ENCODE measurements at regions not wholly inside any gene's neighbourhood (a gene's known extent, or its start where the extent isn't known, plus 50 kb on each side); places are given as distances from the start of the nearest gene placed in this dataset.

DNA sequence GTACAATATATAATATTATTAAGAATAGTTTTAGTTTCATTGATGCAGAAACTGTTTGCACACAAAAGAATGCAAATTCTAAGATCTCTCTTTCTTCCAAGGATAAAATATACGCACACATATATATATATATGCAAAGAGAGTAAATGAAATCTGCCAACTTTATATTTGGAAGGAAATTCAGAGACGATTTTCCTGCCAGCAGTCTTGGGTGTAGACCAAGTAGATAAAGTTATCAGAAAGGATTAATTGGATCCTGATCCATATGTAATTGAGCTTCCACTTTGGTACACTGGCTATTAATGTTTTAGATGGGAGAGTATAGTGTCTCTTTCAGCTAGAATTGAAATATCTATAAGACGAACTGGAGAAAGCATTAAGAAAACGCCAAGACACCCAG lies 295.4 kb upstream of the IL12A start:
- Mint-ChIP-seq H3K36me3 (no peaks in the 10 kb centered on the region), H3K27ac (no peak overlapping the region), H3K4me1 (ENCODE audit: unreplicated experiment) (no peaks in the 10 kb centered on the region), H3K27me3 (peaks cover 8% of the 10 kb centered on the region), H3K4me3 (no peak overlapping the region), H3K9me3 (peaks cover 6% of the 10 kb centered on the region)
- DNase-seq (ENCODE audit: extremely low spot score, unreplicated experiment) = no peak
- TF ChIP-seq, protein P1, sequence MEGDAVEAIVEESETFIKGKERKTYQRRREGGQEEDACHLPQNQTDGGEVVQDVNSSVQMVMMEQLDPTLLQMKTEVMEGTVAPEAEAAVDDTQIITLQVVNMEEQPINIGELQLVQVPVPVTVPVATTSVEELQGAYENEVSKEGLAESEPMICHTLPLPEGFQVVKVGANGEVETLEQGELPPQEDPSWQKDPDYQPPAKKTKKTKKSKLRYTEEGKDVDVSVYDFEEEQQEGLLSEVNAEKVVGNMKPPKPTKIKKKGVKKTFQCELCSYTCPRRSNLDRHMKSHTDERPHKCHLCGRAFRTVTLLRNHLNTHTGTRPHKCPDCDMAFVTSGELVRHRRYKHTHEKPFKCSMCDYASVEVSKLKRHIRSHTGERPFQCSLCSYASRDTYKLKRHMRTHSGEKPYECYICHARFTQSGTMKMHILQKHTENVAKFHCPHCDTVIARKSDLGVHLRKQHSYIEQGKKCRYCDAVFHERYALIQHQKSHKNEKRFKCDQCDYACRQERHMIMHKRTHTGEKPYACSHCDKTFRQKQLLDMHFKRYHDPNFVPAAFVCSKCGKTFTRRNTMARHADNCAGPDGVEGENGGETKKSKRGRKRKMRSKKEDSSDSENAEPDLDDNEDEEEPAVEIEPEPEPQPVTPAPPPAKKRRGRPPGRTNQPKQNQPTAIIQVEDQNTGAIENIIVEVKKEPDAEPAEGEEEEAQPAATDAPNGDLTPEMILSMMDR (conservative IDR thresholded peaks at IDR 0.05) = no peak

DNA sequence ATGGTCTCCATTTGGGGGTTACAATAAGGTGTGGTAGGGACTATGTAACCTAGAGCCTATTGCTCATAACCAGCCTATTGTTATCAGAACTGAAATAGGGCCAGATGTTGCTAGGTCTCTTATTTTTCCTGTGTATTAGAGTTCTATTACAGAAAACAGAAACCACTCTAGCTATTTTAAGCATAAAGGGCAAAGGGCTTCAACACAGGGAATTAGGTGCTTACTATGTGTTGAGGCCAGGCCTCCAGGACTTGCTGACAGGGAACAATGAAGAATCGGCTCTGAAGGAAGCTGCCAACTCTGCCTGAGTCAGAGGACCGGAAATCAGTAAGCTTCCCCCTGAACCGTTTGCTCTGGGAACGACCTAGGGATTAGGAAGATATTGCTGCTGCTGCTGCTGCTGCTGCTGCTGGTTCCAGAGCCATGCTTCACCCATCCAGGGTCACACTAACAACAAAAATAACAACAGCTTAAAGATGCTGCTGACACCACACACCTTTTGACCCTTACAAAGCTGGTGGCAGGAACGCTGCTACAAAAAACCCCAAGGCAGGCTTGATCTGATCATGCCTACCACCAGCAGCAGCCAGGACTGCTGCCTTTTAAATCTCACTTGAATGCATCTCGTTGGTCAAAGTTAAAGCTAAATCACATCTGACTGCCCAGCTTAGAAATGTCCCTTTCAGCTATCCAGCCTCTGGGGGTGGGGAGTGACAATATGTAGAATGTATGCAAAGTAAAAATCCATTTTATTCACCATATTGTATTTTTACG lies 276.9 kb upstream of the IL12A start:
- no peak overlapping the region for H3K4me3 Mint-ChIP-seq
- H3K4me1 Mint-ChIP-seq (ENCODE audit: unreplicated experiment) = no peaks in the 10 kb centered on the region
- no peaks in the 10 kb centered on the region for H3K9me3 Mint-ChIP-seq
- no peak for DNase-seq (ENCODE audit: extremely low spot score, unreplicated experiment)
- TF ChIP-seq, protein P1 (conservative IDR thresholded peaks at IDR 0.05) = no peak
- no peaks in the 10 kb centered on the region for H3K36me3 Mint-ChIP-seq
- no peak overlapping the region for H3K27ac Mint-ChIP-seq
- peaks cover 5% of the 10 kb centered on the region for H3K27me3 Mint-ChIP-seq

DNA sequence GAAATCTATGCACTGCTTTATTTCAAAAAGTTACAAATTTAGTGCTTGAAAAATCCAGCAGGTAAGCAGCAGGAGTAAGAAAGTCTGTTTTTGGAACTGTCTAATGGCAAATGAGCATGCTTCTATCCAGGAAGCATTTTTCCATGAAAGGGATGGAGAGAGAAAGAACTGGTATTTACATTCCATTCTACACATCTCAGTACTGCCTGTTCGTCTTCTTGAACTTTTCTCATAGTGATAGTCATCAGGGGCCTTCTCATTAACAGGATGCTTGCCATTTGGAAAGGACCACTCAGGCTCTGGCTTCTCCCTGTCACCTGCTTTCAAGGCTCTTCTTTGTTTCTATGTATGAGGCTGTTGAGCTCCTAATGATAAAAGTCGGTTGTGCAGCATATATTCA lies 267.3 kb upstream of the IL12A start:
- peaks cover 7% of the 10 kb centered on the region for H3K27me3 Mint-ChIP-seq
- no peak overlapping the region for H3K27ac Mint-ChIP-seq
- TF ChIP-seq, protein P1 (conservative IDR thresholded peaks at IDR 0.05) = no peak
- no peaks in the 10 kb centered on the region for H3K9me3 Mint-ChIP-seq
- no peaks in the 10 kb centered on the region for H3K36me3 Mint-ChIP-seq
- H3K4me1 Mint-ChIP-seq (ENCODE audit: unreplicated experiment) = no peaks in the 10 kb centered on the region
- H3K4me3 Mint-ChIP-seq = no peak overlapping the region
- DNase-seq (ENCODE audit: extremely low spot score, unreplicated experiment) = no peak

DNA sequence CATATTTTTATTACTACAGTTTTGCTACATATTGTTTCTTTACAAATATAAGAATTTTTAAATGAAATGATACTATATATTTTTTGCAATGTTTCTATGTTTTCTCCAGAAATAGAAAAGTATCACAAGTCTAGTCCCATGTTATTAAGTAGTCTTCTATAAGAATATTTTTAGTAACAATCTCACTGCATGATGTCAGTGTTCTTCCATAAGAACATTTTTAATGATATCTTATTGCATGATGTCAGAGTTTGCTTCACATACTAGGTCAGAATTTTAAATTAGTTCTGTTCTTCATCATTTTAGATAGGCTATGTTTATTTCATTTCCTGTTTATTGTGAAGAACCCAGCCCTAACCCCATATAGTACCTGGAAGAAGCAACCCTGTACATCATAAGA lies 265.3 kb upstream of the IL12A start:
- Mint-ChIP-seq H3K4me3 (no peak overlapping the region), H3K36me3 (no peaks in the 10 kb centered on the region), H3K4me1 (ENCODE audit: unreplicated experiment) (no peaks in the 10 kb centered on the region), H3K27ac (no peak overlapping the region), H3K9me3 (no peaks in the 10 kb centered on the region), H3K27me3 (no peaks in the 10 kb centered on the region)
- TF ChIP-seq, protein P1 (conservative IDR thresholded peaks at IDR 0.05) = no peak
- no peak for DNase-seq (ENCODE audit: extremely low spot score, unreplicated experiment)

DNA sequence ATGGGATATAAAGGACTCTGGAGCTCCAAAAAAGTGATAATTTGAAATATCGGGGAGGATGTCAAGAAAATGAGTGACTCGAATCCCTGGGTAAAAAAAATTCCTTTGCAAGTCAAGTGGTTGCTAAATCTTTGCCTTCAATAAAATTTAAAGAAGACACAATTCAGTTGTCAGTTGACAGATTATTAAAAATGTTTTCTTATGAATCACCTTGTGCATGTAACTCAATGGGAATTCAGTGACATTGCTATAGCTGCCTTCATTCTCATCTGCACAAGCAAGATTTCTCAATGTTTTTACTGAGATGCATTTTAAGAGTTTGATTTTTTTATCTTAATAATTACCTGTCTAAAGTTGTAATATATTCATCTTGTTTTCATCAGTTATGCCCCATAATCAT lies 264.0 kb upstream of the IL12A start:
- DNase-seq (ENCODE audit: extremely low spot score, unreplicated experiment) = no peak
- Mint-ChIP-seq H3K27ac (peak overlapping the region; percentile 53), H3K36me3 (no peaks in the 10 kb centered on the region), H3K27me3 (no peaks in the 10 kb centered on the region), H3K9me3 (no peaks in the 10 kb centered on the region), H3K4me3 (no peak overlapping the region), H3K4me1 (ENCODE audit: unreplicated experiment) (no peaks in the 10 kb centered on the region)
- TF ChIP-seq, protein P1 (conservative IDR thresholded peaks at IDR 0.05) = no peak
